Stomach (tissue), 8 donors: ENCODE measurements at regions not wholly inside any gene's neighbourhood (a gene's known extent, or its start where the extent isn't known, plus 50 kb on each side); places are given as distances from the start of the nearest gene placed in this dataset.

Source experiments
- DNase-seq, 2 donors: peaks; one replicate each; pipeline versions ENCODE4 v3.0.0 to v3.0.0-alpha.2; 2013 to 2019
- H3K27ac ChIP-seq, 5 donors: fragments of 200-600 bp in 4 of 5; sonication (generic) in 4 of 5; one replicate each; pipeline ENCODE4 v1.5.1; 2013 to 2019; ENCODE audit warnings: mild to moderate bottlenecking in 1 of 5, moderate library complexity in 1 of 5
- H3K27me3 ChIP-seq, 3 donors: fragments of 200-600 bp; sonication (generic); one replicate each; pipeline ENCODE4 v1.5.1; 2017 to 2019; ENCODE audit warnings: mixed run types in 1 of 3
- H3K36me3 ChIP-seq, 4 donors: fragments of 200-600 bp; sonication (generic); 1 replicate in 3 of 4; 2 replicates in 1 of 4; pipeline ENCODE4 v1.5.1; 2016 to 2019
- H3K4me1 ChIP-seq, 4 donors: fragments of 200-600 bp; sonication (generic); one replicate each; pipeline ENCODE4 v1.5.1; 2016 to 2019
- H3K4me3 ChIP-seq, 4 donors: fragments of 200-600 bp; sonication (generic) in 3 of 4; one replicate each; pipeline ENCODE4 v1.5.1; 2016 to 2019; ENCODE audit warnings: mild to moderate bottlenecking in 1 of 4
- H3K9me3 ChIP-seq, 4 donors: fragments of 200-600 bp; sonication (generic); one replicate each; pipeline ENCODE4 v1.5.1; 2016 to 2019
- CTCF ChIP-seq, 7 experiments: fragments of 450-650 bp in 4 of 7; fragments of 200-600 bp in 3 of 7; sonication (generic) in 3 of 7; IDR thresholded peaks; one replicate each; pipeline ENCODE4 v1.5.1; 2016 to 2019; ENCODE audit warnings: antibody characterized with exemption in 7 of 7, control low read depth in 2 of 7, mild to moderate bottlenecking in 1 of 7
- EP300 ChIP-seq: sonication (generic); formaldehyde crosslinking; IDR thresholded peaks from one replicate; pipeline ENCODE4 v1.6.1; 2017; ENCODE audit warnings: antibody characterized with exemption
- POLR2A ChIP-seq, 4 donors: fragments of 450-650 bp; IDR thresholded peaks; one replicate each; pipeline ENCODE4 v1.6.1; 2016; ENCODE audit warnings: antibody characterized with exemption in 4 of 4, control low read depth in 2 of 4, mild to moderate bottlenecking in 1 of 4, moderate library complexity in 1 of 4
- POLR2AphosphoS5 ChIP-seq, 3 donors: sonication (generic); formaldehyde crosslinking; IDR thresholded peaks; one replicate each; pipeline ENCODE4 v1.6.1; 2016; ENCODE audit warnings: antibody characterized with exemption in 3 of 3
- WGBS, 5 donors: extraction: QIAGEN DNeasy Blood & Tissue Kit in 3 of 5; methylation state at CpG; one replicate each; pipeline versions ENCODE4 v1.1.5 to v1.1.7; 2013 to 2018; 5-methylcytosine and 5-hydroxymethylcytosine counted together
- intact Hi-C: fragments of 100-400 bp; cut with DNase I; formaldehyde crosslinking; loops from one replicate; pipeline ENCODE4 v1.15.1; 2023; ENCODE audit warnings: low total_unique reads
- donor health status: healthy with polysubstance abuse.
- donor health status: Bipolar disorder and iron deficiency.
- donor health status: healthy.

- TF ChIP-seq CTCF (IDR thresholded peaks at IDR 0.05) (no peak), EP300 (no peak), POLR2A (IDR thresholded peaks at IDR 0.05) (no peak), POLR2AphosphoS5 (IDR thresholded peaks at IDR 0.05) (no peak)
These were observed 98.4 kb upstream of the PFN2 start for GRCh38 chr3:150069154-150069527.

GRCh38 chr3:150068440-150069153, 97.9 kb upstream of the PFN2 start:
- DNase-seq, result no peak
- TF ChIP-seq POLR2AphosphoS5 (IDR thresholded peaks at IDR 0.05) (no peak), POLR2A (IDR thresholded peaks at IDR 0.05) (no peak), EP300 (no peak), CTCF (IDR thresholded peaks at IDR 0.05) (no peak)
- Histone ChIP-seq H3K27me3 (peaks cover 0 to 11% (median 0%) of the 10 kb centered on the region in 3 donors), H3K4me1 (no peaks in the 10 kb centered on the region), H3K4me3 (no peak overlapping the region), H3K9me3 (no peaks in the 10 kb centered on the region), H3K36me3 (no peaks in the 10 kb centered on the region), H3K27ac (no peak overlapping the region)
- WGBS, 5 donors, result 80 to 89% (median 82%) methylated on average over 5 to 7 of the region's 7 CpGs
- intact Hi-C loops, result no loop called here

More at GRCh38 chr3:150069154-150069527, 98.4 kb upstream of the PFN2 start:
- Histone ChIP-seq H3K27ac (no peak overlapping the region), H3K4me1 (no peaks in the 10 kb centered on the region), H3K4me3 (no peak overlapping the region), H3K9me3 (no peaks in the 10 kb centered on the region), H3K27me3 (peaks cover 0 to 11% (median 0%) of the 10 kb centered on the region in 3 donors), H3K36me3 (no peaks in the 10 kb centered on the region)
- no peak for DNase-seq
- intact Hi-C loops, result no loop called here
- WGBS, 5 donors, result 33 to 71% (median 62%) methylated on average over 1 of the region's 1 CpG

- H3K27me3 ChIP-seq, result peaks cover 0 to 11% (median 0%) of the 10 kb centered on the region in 3 donors
- no peaks in the 10 kb centered on the region for H3K9me3 ChIP-seq
- no peak for DNase-seq
- no peak overlapping the region for H3K4me3 ChIP-seq
- H3K4me1 ChIP-seq, result no peaks in the 10 kb centered on the region
- no peak overlapping the region for H3K27ac ChIP-seq
- no peak for TF ChIP-seq POLR2AphosphoS5 (IDR thresholded peaks at IDR 0.05)
- no peak for TF ChIP-seq EP300
- TF ChIP-seq CTCF (IDR thresholded peaks at IDR 0.05), result no peak
- no peak for TF ChIP-seq POLR2A (IDR thresholded peaks at IDR 0.05)
- H3K36me3 ChIP-seq, result no peaks in the 10 kb centered on the region
- intact Hi-C loops, result no loop called here
- WGBS, 5 donors, result 58 to 74% (median 62%) methylated on average over 3 of the region's 3 CpGs
These were observed 96.9 kb upstream of the PFN2 start for GRCh38 chr3:150067561-150067960.

GRCh38 chr3:150064971-150065370, 94.3 kb upstream of the PFN2 start:
- peaks cover 0 to 6% (median 0%) of the 10 kb centered on the region in 4 donors for H3K4me1 ChIP-seq
- H3K27me3 ChIP-seq, result peaks cover 0 to 11% (median 0%) of the 10 kb centered on the region in 3 donors
- no peak for DNase-seq
- no peaks in the 10 kb centered on the region for H3K9me3 ChIP-seq
- H3K27ac ChIP-seq, result no peak overlapping the region
- intact Hi-C loops, result no loop called here
- no peak overlapping the region for H3K4me3 ChIP-seq
- TF ChIP-seq POLR2A (IDR thresholded peaks at IDR 0.05) (no peak), EP300 (no peak), CTCF (IDR thresholded peaks at IDR 0.05) (no peak), POLR2AphosphoS5 (IDR thresholded peaks at IDR 0.05) (no peak)
- H3K36me3 ChIP-seq, result no peaks in the 10 kb centered on the region
- WGBS, 5 donors, result 86 to 98% (median 97%) methylated on average over 2 of the region's 2 CpGs
